Natural killer cell (primary cell): ENCODE measurements at regions not wholly inside any gene's neighbourhood (a gene's known extent, or its start where the extent isn't known, plus 50 kb on each side); places are given as distances from the start of the nearest gene placed in this dataset.

Experiments used
- ATAC-seq, 3 donors: fragments of 150-1000 bp in 2 of 3; fragments of 200-7000 bp in 1 of 3; cut with Tn5 transposase; 1 replicate in 1 of 3; 2 replicates in 2 of 3; pipeline ENCODE4 v1.10.0; 2021; ENCODE audit warnings: mild to moderate bottlenecking in 2 of 3, moderate library complexity in 2 of 3
- DNase-seq, 2 donors: peaks; one replicate each; pipeline versions ENCODE4 v3.0.0 to v3.0.0-alpha.2; 2013 to 2021; ENCODE audit warnings: mixed read lengths in 1 of 2
- H3K27ac ChIP-seq: one replicate; pipeline ENCODE4 v1.5.1; 2013; ENCODE audit warnings: mild to moderate bottlenecking, low read length
- H3K27me3 ChIP-seq: one replicate; pipeline ENCODE4 v1.6.1; 2013; ENCODE audit warnings: low read length; ENCODE audit not compliant: control insufficient read depth, insufficient read depth
- H3K36me3 ChIP-seq: one replicate; pipeline ENCODE4 v1.6.1; 2013; ENCODE audit warnings: low read length; ENCODE audit not compliant: control insufficient read depth, insufficient read depth
- H3K4me1 ChIP-seq: one replicate; pipeline ENCODE4 v1.6.1; 2013; ENCODE audit warnings: low read length; ENCODE audit not compliant: control insufficient read depth, insufficient read depth
- H3K4me3 ChIP-seq: one replicate; pipeline ENCODE4 v1.5.1; 2013; ENCODE audit warnings: low read length
- H3K9me3 ChIP-seq: one replicate; pipeline ENCODE4 v1.6.1; 2013; ENCODE audit warnings: low read length; ENCODE audit not compliant: control insufficient read depth, insufficient read depth
- H3K27ac Mint-ChIP-seq, 2 donors: one replicate each; pipeline ENCODE4 v1.8.0; 2022; ENCODE audit warnings: mild to moderate bottlenecking in 2 of 2, mixed read lengths in 2 of 2, moderate library complexity in 1 of 2
- H3K27me3 Mint-ChIP-seq, 2 donors: one replicate each; pipeline ENCODE4 v1.8.0; 2022; ENCODE audit warnings: low read depth in 2 of 2, mixed read lengths in 2 of 2
- H3K36me3 Mint-ChIP-seq: one replicate; pipeline ENCODE4 v1.8.0; 2022; ENCODE audit warnings: mixed read lengths
- H3K4me1 Mint-ChIP-seq, 2 donors: one replicate each; pipeline ENCODE4 v1.8.0; 2022; ENCODE audit warnings: mixed read lengths in 2 of 2
- H3K4me3 Mint-ChIP-seq: one replicate; pipeline ENCODE4 v1.8.0; 2022; ENCODE audit warnings: mild to moderate bottlenecking, moderate library complexity, mixed read lengths
- H3K9me3 Mint-ChIP-seq, 2 donors: one replicate each; pipeline ENCODE4 v1.8.0; 2022; ENCODE audit warnings: mixed read lengths in 2 of 2
- CTCF ChIP-seq: fragments of 200-600 bp; IDR thresholded peaks from one replicate; pipeline ENCODE4 v1.8.0; 2022; ENCODE audit warnings: antibody characterized with exemption
- WGBS: methylation state at CpG from one replicate; pipeline ENCODE4 v1.1.7; 2013; ENCODE audit warnings: missing lambda C conversion rate; ENCODE audit not compliant: insufficient coverage; 5-methylcytosine and 5-hydroxymethylcytosine counted together
- intact Hi-C: fragments of 100-400 bp; cut with micrococcal nuclease; formaldehyde crosslinking; loops from one replicate; pipeline ENCODE4 v1.14.2; 2022

- H3K27me3 ChIP-seq = no peaks in the 10 kb centered on the region
- intact Hi-C loops = no loop called here
- Mint-ChIP-seq H3K27ac (no peak overlapping the region), H3K9me3 (peaks cover 0 to 3% of the 10 kb centered on the region in 2 donors), H3K4me3 (no peak overlapping the region), H3K27me3 (no peaks in the 10 kb centered on the region), H3K36me3 (peaks cover 7% of the 10 kb centered on the region), H3K4me1 (no peaks in the 10 kb centered on the region)
- no peaks in the 10 kb centered on the region for H3K36me3 ChIP-seq
- H3K9me3 ChIP-seq = no peaks in the 10 kb centered on the region
- TF ChIP-seq CTCF = no peak
- WGBS = 81% methylated on average over 2 of the region's 3 CpGs
- H3K4me1 ChIP-seq = no peaks in the 10 kb centered on the region
- ATAC-seq = no peak
- no peak overlapping the region for H3K4me3 ChIP-seq
- H3K27ac ChIP-seq = no peak overlapping the region
- no peak for DNase-seq
Observed at GRCh38 chr4:125434136-125434535, 119.4 kb downstream of the FAT4 start.

GRCh38 chr4:125440814-125441213, 126.1 kb downstream of the FAT4 start:
- no peak overlapping the region for H3K4me3 Mint-ChIP-seq
- peaks cover 0 to 10% of the 10 kb centered on the region in 2 donors for H3K4me1 Mint-ChIP-seq
- H3K27me3 Mint-ChIP-seq = no peaks in the 10 kb centered on the region
- Histone ChIP-seq H3K9me3 (no peaks in the 10 kb centered on the region), H3K4me1 (no peaks in the 10 kb centered on the region), H3K27ac (no peak overlapping the region), H3K4me3 (no peak overlapping the region), H3K27me3 (no peaks in the 10 kb centered on the region), H3K36me3 (no peaks in the 10 kb centered on the region)
- TF ChIP-seq CTCF = no peak
- H3K9me3 Mint-ChIP-seq = no peaks in the 10 kb centered on the region
- H3K27ac Mint-ChIP-seq = no peak overlapping the region
- peaks cover under 1% of the 10 kb centered on the region for H3K36me3 Mint-ChIP-seq
- intact Hi-C loops = no loop called here
- DNase-seq (no peak), ATAC-seq (no peak)
- WGBS = 83% methylated on average over 1 of the region's 1 CpG

- Mint-ChIP-seq H3K9me3 (peaks cover 0 to 2% of the 10 kb centered on the region in 2 donors), H3K27me3 (no peaks in the 10 kb centered on the region), H3K4me1 (peaks cover 0 to 10% of the 10 kb centered on the region in 2 donors), H3K4me3 (no peak overlapping the region), H3K27ac (no peak overlapping the region), H3K36me3 (peaks cover 9% of the 10 kb centered on the region)
- H3K4me1 ChIP-seq = no peaks in the 10 kb centered on the region
- no peak overlapping the region for H3K27ac ChIP-seq
- no peaks in the 10 kb centered on the region for H3K27me3 ChIP-seq
- no peak for ATAC-seq
- no peaks in the 10 kb centered on the region for H3K36me3 ChIP-seq
- no peak for TF ChIP-seq CTCF
- intact Hi-C loops = no loop called here
- no peak overlapping the region for H3K4me3 ChIP-seq
- DNase-seq = no peak
- no peaks in the 10 kb centered on the region for H3K9me3 ChIP-seq
- 87% methylated on average over 1 of the region's 1 CpG for WGBS
Observed at GRCh38 chr4:125444166-125444565, 129.4 kb downstream of the FAT4 start.

GRCh38 chr4:125445525-125445924, 130.8 kb downstream of the FAT4 start:
- no peaks in the 10 kb centered on the region for H3K27me3 Mint-ChIP-seq
- H3K36me3 Mint-ChIP-seq = peaks cover 14% of the 10 kb centered on the region
- intact Hi-C loops = no loop called here
- no peak for ATAC-seq
- Histone ChIP-seq H3K9me3 (no peaks in the 10 kb centered on the region), H3K36me3 (no peaks in the 10 kb centered on the region), H3K4me1 (no peaks in the 10 kb centered on the region), H3K27ac (no peak overlapping the region), H3K4me3 (no peak overlapping the region), H3K27me3 (no peaks in the 10 kb centered on the region)
- WGBS = 100% methylated on average over 1 of the region's 1 CpG
- no peak for DNase-seq
- no peak overlapping the region for H3K27ac Mint-ChIP-seq
- peaks cover 0 to 5% of the 10 kb centered on the region in 2 donors for H3K4me1 Mint-ChIP-seq
- TF ChIP-seq CTCF = no peak
- no peak overlapping the region for H3K4me3 Mint-ChIP-seq
- H3K9me3 Mint-ChIP-seq = peaks cover 0 to 2% of the 10 kb centered on the region in 2 donors
